Chondrocyte (in vitro differentiated cells): ENCODE measurements at regions not wholly inside any gene's neighbourhood (a gene's known extent, or its start where the extent isn't known, plus 50 kb on each side); places are given as distances from the start of the nearest gene placed in this dataset.

ENCODE experiments used
- DNase-seq: peaks from one replicate; pipeline ENCODE4 v3.0.0; 2021; ENCODE audit warnings: mixed read lengths, low spot score
- H3K27ac Mint-ChIP-seq: one replicate; pipeline ENCODE4 v1.8.0; 2021; ENCODE audit warnings: mild to moderate bottlenecking, moderate library complexity, mixed read lengths; ENCODE audit not compliant: unreplicated experiment
- H3K27me3 Mint-ChIP-seq: 2 replicates; pipeline ENCODE4 v1.8.0; 2021; ENCODE audit warnings: low read depth, mixed read lengths
- H3K36me3 Mint-ChIP-seq: 2 replicates; pipeline ENCODE4 v1.8.0; 2021; ENCODE audit warnings: low read depth, mixed read lengths
- H3K4me1 Mint-ChIP-seq: 2 replicates; pipeline ENCODE4 v1.8.0; 2021; ENCODE audit warnings: low read depth, mild to moderate bottlenecking, mixed read lengths
- H3K4me3 Mint-ChIP-seq: one replicate; pipeline ENCODE4 v1.8.0; 2021; ENCODE audit warnings: mild to moderate bottlenecking, moderate library complexity, mixed read lengths; ENCODE audit not compliant: unreplicated experiment
- H3K9me3 Mint-ChIP-seq: 2 replicates; pipeline ENCODE4 v1.8.0; 2021; ENCODE audit warnings: low read depth, mixed read lengths
- CTCF ChIP-seq: fragments of 200-600 bp; sonication (generic); IDR thresholded peaks from 2 replicates; pipeline ENCODE4 v1.5.0; 2021; ENCODE audit warnings: antibody characterized with exemption, mild to moderate bottlenecking, moderate library complexity

GRCh38 chr3:145865399-145866018 is 295.5 kb downstream of the PLOD2 start:
- H3K36me3 Mint-ChIP-seq, result no peaks in the 10 kb centered on the region
- H3K9me3 Mint-ChIP-seq, result no peaks in the 10 kb centered on the region
- no peak overlapping the region for H3K27ac Mint-ChIP-seq
- no peaks in the 10 kb centered on the region for H3K4me1 Mint-ChIP-seq
- no peak for TF ChIP-seq CTCF
- H3K4me3 Mint-ChIP-seq, result no peak overlapping the region
- DNase-seq, result no peak
- no peaks in the 10 kb centered on the region for H3K27me3 Mint-ChIP-seq

GRCh38 chr3:145869958-145870357 is 291.0 kb downstream of the PLOD2 start:
- peaks cover 2% of the 10 kb centered on the region for H3K9me3 Mint-ChIP-seq
- no peak for TF ChIP-seq CTCF
- H3K27me3 Mint-ChIP-seq, result no peaks in the 10 kb centered on the region
- H3K4me3 Mint-ChIP-seq, result no peak overlapping the region
- no peaks in the 10 kb centered on the region for H3K4me1 Mint-ChIP-seq
- no peak overlapping the region for H3K27ac Mint-ChIP-seq
- DNase-seq, result no peak
- no peaks in the 10 kb centered on the region for H3K36me3 Mint-ChIP-seq

- peaks cover 11% of the 10 kb centered on the region for H3K4me1 Mint-ChIP-seq
- no peak for TF ChIP-seq CTCF
- H3K4me3 Mint-ChIP-seq, result no peak overlapping the region
- peaks cover 2% of the 10 kb centered on the region for H3K36me3 Mint-ChIP-seq
- peaks cover 5% of the 10 kb centered on the region for H3K27me3 Mint-ChIP-seq
- no peak for DNase-seq
- H3K9me3 Mint-ChIP-seq, result peaks cover 6% of the 10 kb centered on the region
- H3K27ac Mint-ChIP-seq, result no peak overlapping the region
These were observed 278.5 kb downstream of the PLOD2 start for GRCh38 chr3:145882436-145882835.

- no peaks in the 10 kb centered on the region for H3K9me3 Mint-ChIP-seq
- H3K4me1 Mint-ChIP-seq, result peaks cover 5% of the 10 kb centered on the region
- H3K4me3 Mint-ChIP-seq, result no peak overlapping the region
- no peak for DNase-seq
- H3K27me3 Mint-ChIP-seq, result peaks cover 4% of the 10 kb centered on the region
- H3K36me3 Mint-ChIP-seq, result no peaks in the 10 kb centered on the region
- no peak for TF ChIP-seq CTCF
- H3K27ac Mint-ChIP-seq, result no peak overlapping the region
These were observed 271.3 kb downstream of the PLOD2 start for GRCh38 chr3:145889730-145890129.

- DNase-seq, result no peak
- Mint-ChIP-seq H3K27ac (no peak overlapping the region), H3K9me3 (no peaks in the 10 kb centered on the region), H3K4me1 (no peaks in the 10 kb centered on the region), H3K27me3 (peaks cover 2% of the 10 kb centered on the region), H3K4me3 (no peak overlapping the region), H3K36me3 (no peaks in the 10 kb centered on the region)
- TF ChIP-seq CTCF, result no peak
These were observed 268.1 kb downstream of the PLOD2 start for GRCh38 chr3:145892869-145893268.
